ENCODE measurements at regions not wholly inside any gene's neighbourhood (a gene's known extent, or its start where the extent isn't known, plus 50 kb on each side); places are given as distances from the start of the nearest gene placed in this dataset.

DNA sequence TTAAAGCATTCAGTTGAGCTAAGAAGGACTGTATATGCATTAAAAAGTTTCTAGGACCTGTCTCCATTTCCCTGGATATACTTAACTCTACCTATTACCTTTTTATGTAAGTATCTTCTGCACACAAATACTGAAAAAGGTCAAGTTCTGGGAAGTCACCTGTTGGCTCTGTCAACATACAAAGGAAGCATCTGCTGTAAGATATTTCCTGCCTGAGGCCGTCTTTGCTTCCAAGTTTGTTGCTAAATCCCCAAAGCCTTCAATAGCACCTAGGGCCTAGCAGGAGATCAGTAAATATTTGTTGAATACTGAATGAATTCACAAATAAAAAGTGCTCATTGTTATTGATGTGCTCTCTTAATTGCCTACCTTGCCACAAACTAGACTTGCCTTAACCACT is 188.4 kb downstream of the DUSP6 start:
- intact Hi-C loops (cut with DNase I): loop anchor here in 6 of 10 donors (5.0 to 10.0 kb wide), 5 partner anchors 77 to 188 kb away; partner anchors contain the start of gene DUSP6 (in 2 of the 6)
- H3K27me3 ChIP-seq: no peaks in the 10 kb centered on the region
- TF ChIP-seq, protein P1, sequence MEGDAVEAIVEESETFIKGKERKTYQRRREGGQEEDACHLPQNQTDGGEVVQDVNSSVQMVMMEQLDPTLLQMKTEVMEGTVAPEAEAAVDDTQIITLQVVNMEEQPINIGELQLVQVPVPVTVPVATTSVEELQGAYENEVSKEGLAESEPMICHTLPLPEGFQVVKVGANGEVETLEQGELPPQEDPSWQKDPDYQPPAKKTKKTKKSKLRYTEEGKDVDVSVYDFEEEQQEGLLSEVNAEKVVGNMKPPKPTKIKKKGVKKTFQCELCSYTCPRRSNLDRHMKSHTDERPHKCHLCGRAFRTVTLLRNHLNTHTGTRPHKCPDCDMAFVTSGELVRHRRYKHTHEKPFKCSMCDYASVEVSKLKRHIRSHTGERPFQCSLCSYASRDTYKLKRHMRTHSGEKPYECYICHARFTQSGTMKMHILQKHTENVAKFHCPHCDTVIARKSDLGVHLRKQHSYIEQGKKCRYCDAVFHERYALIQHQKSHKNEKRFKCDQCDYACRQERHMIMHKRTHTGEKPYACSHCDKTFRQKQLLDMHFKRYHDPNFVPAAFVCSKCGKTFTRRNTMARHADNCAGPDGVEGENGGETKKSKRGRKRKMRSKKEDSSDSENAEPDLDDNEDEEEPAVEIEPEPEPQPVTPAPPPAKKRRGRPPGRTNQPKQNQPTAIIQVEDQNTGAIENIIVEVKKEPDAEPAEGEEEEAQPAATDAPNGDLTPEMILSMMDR (IDR thresholded peaks at IDR 0.05): no peak
- TF ChIP-seq POLR2A (IDR thresholded peaks at IDR 0.05): no peak
- 56 to 67% (median 62%) methylated on average over 1 of the region's 1 CpG for WGBS, 4 donors
- no peak overlapping the region for H3K4me3 ChIP-seq
- H3K9me3 ChIP-seq: no peaks in the 10 kb centered on the region
- DNase-seq (no peak), ATAC-seq (peak in 1 of 4 donors; percentile 27)
- H3K27ac ChIP-seq: peak overlapping the region in 6 of 12 donors; percentile 38 to 90 (median 58)
- no peaks in the 10 kb centered on the region for H3K36me3 ChIP-seq
- peaks cover 0 to 91% (median 22%) of the 10 kb centered on the region in 12 donors for H3K4me1 ChIP-seq

DNA sequence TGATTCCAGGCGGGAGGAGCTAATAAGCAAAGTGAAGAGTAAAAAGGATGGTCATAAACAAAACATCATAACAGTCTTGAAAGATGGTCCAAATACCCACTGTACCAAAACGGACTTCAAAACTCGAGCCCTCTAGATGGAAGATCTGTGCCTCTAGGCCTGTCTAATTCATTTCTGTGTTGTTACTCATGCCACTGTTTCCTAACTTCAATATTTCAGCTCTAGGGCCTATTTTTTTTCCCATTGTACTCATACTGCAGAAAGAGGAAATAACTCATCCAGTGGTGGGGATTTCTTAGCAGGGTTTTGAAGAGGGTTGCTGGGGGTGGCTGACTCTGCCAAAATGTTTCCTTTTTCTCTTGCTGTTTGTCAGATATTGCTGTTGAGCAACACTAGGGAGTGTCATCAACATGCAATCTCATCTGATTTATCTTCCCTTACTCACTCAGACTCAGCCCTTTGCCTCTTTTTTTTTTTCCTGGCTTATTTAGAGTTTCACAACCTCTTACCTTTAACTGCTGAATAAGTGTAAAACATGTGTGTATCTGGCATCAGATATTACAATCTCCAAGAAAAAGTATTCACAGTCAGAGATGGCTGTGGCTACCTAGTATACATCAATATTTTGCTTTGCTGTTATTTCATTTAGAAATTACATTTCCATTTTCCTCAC is 189.6 kb downstream of the DUSP6 start:
- intact Hi-C loops (cut with DNase I): loop anchor here in 6 of 10 donors (5.0 to 10.0 kb wide), 5 partner anchors 75 to 190 kb away; partner anchors contain the start of gene DUSP6 (in 2 of the 6)
- H3K9me3 ChIP-seq: no peaks in the 10 kb centered on the region
- H3K4me3 ChIP-seq: no peak overlapping the region
- H3K36me3 ChIP-seq: no peaks in the 10 kb centered on the region
- no peaks in the 10 kb centered on the region for H3K27me3 ChIP-seq
- peaks cover 0 to 89% (median 22%) of the 10 kb centered on the region in 12 donors for H3K4me1 ChIP-seq
- TF ChIP-seq POLR2A (IDR thresholded peaks at IDR 0.05): no peak
- TF ChIP-seq, protein P1 (IDR thresholded peaks at IDR 0.05): no peak
- ATAC-seq (peak; percentile 51 to 91 (median 87)), DNase-seq (peak; percentile 42 to 73 (median 53))
- H3K27ac ChIP-seq: peak overlapping the region; percentile 1 to 90 (median 64)
- 64 to 74% (median 71%) methylated on average over 3 of the region's 3 CpGs for WGBS, 4 donors

DNA sequence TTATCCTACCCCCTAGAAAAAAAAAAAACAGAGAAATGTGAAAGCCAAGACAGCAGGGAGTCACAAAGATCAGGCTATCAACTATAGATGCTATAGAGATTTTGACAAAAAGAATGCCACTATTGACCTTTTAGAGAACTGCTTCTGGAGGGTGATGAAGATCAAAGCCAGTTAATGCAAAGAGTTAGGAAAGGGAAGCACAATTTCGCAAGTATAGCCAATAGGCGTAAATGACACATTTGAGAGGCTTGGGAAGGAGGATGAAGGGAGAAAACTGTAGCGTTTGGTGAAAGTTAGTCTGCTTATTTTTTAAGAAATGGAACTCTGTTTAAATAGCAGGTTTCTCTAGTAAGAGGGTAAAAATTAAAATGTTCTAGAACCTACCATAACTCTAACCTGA is 190.7 kb downstream of the DUSP6 start:
- intact Hi-C loops (cut with DNase I): loop anchor here in 6 of 10 donors (2.0 to 10.0 kb wide), 6 partner anchors 59 to 191 kb away; partner anchors contain the start of gene DUSP6 (in 2 of the 6)
- 86 to 91% (median 90%) methylated on average over 3 of the region's 3 CpGs for WGBS, 4 donors
- TF ChIP-seq, protein P1 (IDR thresholded peaks at IDR 0.05): no peak
- no peak for TF ChIP-seq POLR2A (IDR thresholded peaks at IDR 0.05)
- no peak for DNase-seq
- peak overlapping the region in 8 of 12 donors; percentile 15 to 90 (median 60) for H3K27ac ChIP-seq
- no peak overlapping the region for H3K4me3 ChIP-seq
- no peaks in the 10 kb centered on the region for H3K27me3 ChIP-seq
- no peaks in the 10 kb centered on the region for H3K9me3 ChIP-seq
- H3K36me3 ChIP-seq: no peaks in the 10 kb centered on the region
- ATAC-seq: no peak
- peaks cover 0 to 89% (median 26%) of the 10 kb centered on the region in 12 donors for H3K4me1 ChIP-seq

DNA sequence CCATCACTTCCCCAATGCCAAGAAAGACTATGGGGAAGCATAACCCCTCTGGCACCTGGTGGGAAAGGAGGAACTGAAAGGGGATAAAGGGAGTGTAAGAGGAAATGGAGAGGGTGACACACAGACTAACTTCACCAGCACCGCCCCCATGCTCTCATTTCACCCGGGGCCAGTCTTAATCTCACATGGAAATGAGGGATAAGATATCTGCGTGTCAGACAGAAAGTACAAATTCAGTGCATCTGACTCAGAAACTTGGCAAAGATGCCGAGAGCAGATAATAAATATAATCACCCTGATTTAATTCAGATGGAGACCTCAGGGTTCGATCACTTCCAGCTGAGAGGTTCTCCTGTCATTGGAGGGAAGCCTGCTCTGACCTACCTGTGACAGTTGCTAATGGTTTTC is 191.6 kb downstream of the DUSP6 start:
- no peaks in the 10 kb centered on the region for H3K27me3 ChIP-seq
- peak overlapping the region in 10 of 12 donors; percentile 15 to 90 (median 50) for H3K27ac ChIP-seq
- WGBS, 4 donors: 56 to 73% (median 58%) methylated on average over 5 of the region's 5 CpGs
- TF ChIP-seq, protein P1 (IDR thresholded peaks at IDR 0.05): no peak
- no peak for TF ChIP-seq POLR2A (IDR thresholded peaks at IDR 0.05)
- H3K36me3 ChIP-seq: no peaks in the 10 kb centered on the region
- peaks cover 0 to 89% (median 19%) of the 10 kb centered on the region in 12 donors for H3K4me1 ChIP-seq
- peak in 4 of 5 donors; percentile 43 to 74 (median 58) for DNase-seq
- H3K9me3 ChIP-seq: no peaks in the 10 kb centered on the region
- intact Hi-C loops (cut with DNase I): loop anchor here in 6 of 10 donors (2.0 to 10.0 kb wide), 6 partner anchors 60 to 192 kb away; partner anchors contain the start of gene DUSP6 (in 2 of the 6)
- no peak overlapping the region for H3K4me3 ChIP-seq
- ATAC-seq: peak; percentile 52 to 83 (median 70)

Data from heart left ventricle (tissue), 16 donors.